ENCODE measurements at regions not wholly inside any gene's neighbourhood (a gene's known extent, or its start where the extent isn't known, plus 50 kb on each side); places are given as distances from the start of the nearest gene placed in this dataset.

GRCh38 chr2:7525746-7526145 is 608.5 kb downstream of the RNF144A start:
- TF ChIP-seq POLR2A (IDR thresholded peaks at IDR 0.05; ENCODE audit: low read depth, low read length) (no peak), POLR2AphosphoS5 (IDR thresholded peaks at IDR 0.05; ENCODE audit: low read depth, low read length) (no peak), PAX5 (IDR thresholded peaks at IDR 0.05; ENCODE audit: insufficient read depth, low read length, severe bottlenecking) (no peak), TAF1 (IDR thresholded peaks at IDR 0.05; ENCODE audit: low read depth, low read length) (no peak), POU2F2 (IDR thresholded peaks at IDR 0.05; ENCODE audit: low read depth, low read length) (no peak), SPI1 (IDR thresholded peaks at IDR 0.05; ENCODE audit: low read depth, low read length) (no peak)

Measured in GM12891 (cell line).